Astrocyte of the cerebellum (primary cell): ENCODE measurements at regions not wholly inside any gene's neighbourhood (a gene's known extent, or its start where the extent isn't known, plus 50 kb on each side); places are given as distances from the start of the nearest gene placed in this dataset.

Experiments
- DNase-seq: peaks from one replicate; pipeline ENCODE4 v3.0.0-alpha.2; 2011; ENCODE audit warnings: low read depth
- H3K4me3 ChIP-seq: 2 replicates; pipeline ENCODE4 v1.5.1; 2011; ENCODE audit warnings: mild to moderate bottlenecking, low read depth, low read length, moderate library complexity
- CTCF ChIP-seq: IDR thresholded peaks from 2 replicates; pipeline ENCODE4 v1.5.1; 2012; ENCODE audit warnings: low read length, low read depth, moderate library complexity, mild to moderate bottlenecking; ENCODE audit errors: missing control alignments
- in situ Hi-C: cut with HindIII; loops from 2 replicates; pipeline ENCODE4 v1.10.0; 2017; ENCODE audit warnings: low sequenced_read_pairs

- no peak for DNase-seq
- H3K4me3 ChIP-seq = no peak overlapping the region
- TF ChIP-seq CTCF = no peak
- in situ Hi-C loops = no loop called here
Measured at GRCh38 chr7:51680594-51681399, 364.2 kb upstream of the COBL start.

GRCh38 chr7:51679358-51679757 is 362.7 kb upstream of the COBL start:
- no peak for DNase-seq
- no peak overlapping the region for H3K4me3 ChIP-seq
- TF ChIP-seq CTCF = no peak
- in situ Hi-C loops = no loop called here

GRCh38 chr7:51666751-51667150 is 350.1 kb upstream of the COBL start:
- no peak overlapping the region for H3K4me3 ChIP-seq
- in situ Hi-C loops = no loop called here
- no peak for DNase-seq
- peak; percentile 10 for TF ChIP-seq CTCF

GRCh38 chr7:51666266-51666665 is 349.7 kb upstream of the COBL start:
- no peak for TF ChIP-seq CTCF
- H3K4me3 ChIP-seq = no peak overlapping the region
- in situ Hi-C loops = no loop called here
- DNase-seq = no peak

- TF ChIP-seq CTCF = no peak
- H3K4me3 ChIP-seq = no peak overlapping the region
- in situ Hi-C loops = no loop called here
- no peak for DNase-seq
Measured at GRCh38 chr7:51665045-51665780, 348.6 kb upstream of the COBL start.

- in situ Hi-C loops = no loop called here
- no peak overlapping the region for H3K4me3 ChIP-seq
- DNase-seq = no peak
- no peak for TF ChIP-seq CTCF
Measured at GRCh38 chr7:51660516-51660915, 343.9 kb upstream of the COBL start.
